ENCODE measurements at regions not wholly inside any gene's neighbourhood (a gene's known extent, or its start where the extent isn't known, plus 50 kb on each side); places are given as distances from the start of the nearest gene placed in this dataset.

DNA sequence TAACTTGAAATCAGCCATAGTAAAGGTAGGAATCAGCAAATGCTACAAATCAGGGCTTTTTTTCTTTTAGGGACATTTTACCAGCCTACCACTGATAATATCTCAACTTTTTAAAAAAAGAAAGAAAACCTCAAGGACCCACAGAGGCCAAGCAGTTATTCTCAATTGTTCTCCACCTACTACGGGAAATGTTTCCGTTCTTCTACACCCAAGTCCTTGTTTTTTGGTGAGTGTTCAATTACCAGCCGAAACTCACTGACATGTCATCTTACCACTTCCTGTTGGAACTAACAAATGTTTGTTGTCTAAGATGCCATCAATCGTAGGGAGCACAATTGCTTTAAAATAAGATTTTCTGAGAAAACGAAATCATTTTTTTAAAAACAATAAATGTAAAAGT is 50.2 kb upstream of the CDK1 start:
- intact Hi-C loops (cut with micrococcal nuclease): no loop called here
- Histone ChIP-seq H3K27me3 (ENCODE audit: control insufficient read depth, insufficient read depth, low read length) (no peaks in the 10 kb centered on the region), H3K9me3 (ENCODE audit: control insufficient read depth, insufficient read depth, low read length) (no peaks in the 10 kb centered on the region), H3K27ac (ENCODE audit: low read length) (no peak overlapping the region), H3K4me3 (ENCODE audit: low read length) (no peak overlapping the region), H3K36me3 (ENCODE audit: control insufficient read depth, insufficient read depth, low read length) (no peaks in the 10 kb centered on the region), H3K4me1 (ENCODE audit: control insufficient read depth, insufficient read depth, low read length) (peaks cover 5% of the 10 kb centered on the region)
- DNase-seq (peak in 1 of 2 donors; percentile 78), ATAC-seq (peak in 2 of 3 donors; percentile 24 to 43)
- TF ChIP-seq, protein P1, sequence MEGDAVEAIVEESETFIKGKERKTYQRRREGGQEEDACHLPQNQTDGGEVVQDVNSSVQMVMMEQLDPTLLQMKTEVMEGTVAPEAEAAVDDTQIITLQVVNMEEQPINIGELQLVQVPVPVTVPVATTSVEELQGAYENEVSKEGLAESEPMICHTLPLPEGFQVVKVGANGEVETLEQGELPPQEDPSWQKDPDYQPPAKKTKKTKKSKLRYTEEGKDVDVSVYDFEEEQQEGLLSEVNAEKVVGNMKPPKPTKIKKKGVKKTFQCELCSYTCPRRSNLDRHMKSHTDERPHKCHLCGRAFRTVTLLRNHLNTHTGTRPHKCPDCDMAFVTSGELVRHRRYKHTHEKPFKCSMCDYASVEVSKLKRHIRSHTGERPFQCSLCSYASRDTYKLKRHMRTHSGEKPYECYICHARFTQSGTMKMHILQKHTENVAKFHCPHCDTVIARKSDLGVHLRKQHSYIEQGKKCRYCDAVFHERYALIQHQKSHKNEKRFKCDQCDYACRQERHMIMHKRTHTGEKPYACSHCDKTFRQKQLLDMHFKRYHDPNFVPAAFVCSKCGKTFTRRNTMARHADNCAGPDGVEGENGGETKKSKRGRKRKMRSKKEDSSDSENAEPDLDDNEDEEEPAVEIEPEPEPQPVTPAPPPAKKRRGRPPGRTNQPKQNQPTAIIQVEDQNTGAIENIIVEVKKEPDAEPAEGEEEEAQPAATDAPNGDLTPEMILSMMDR (IDR thresholded peaks at IDR 0.05): no peak
- Mint-ChIP-seq H3K9me3 (no peaks in the 10 kb centered on the region), H3K27ac (peak overlapping the region; percentile 56 to 63), H3K4me1 (peaks cover 20 to 31% of the 10 kb centered on the region in 2 donors), H3K27me3 (ENCODE audit: low read depth in 2 of 2) (peaks cover 0 to 23% of the 10 kb centered on the region in 2 donors), H3K36me3 (no peaks in the 10 kb centered on the region), H3K4me3 (no peak overlapping the region)
- WGBS (ENCODE audit: insufficient coverage): 12% methylated on average over 3 of the region's 5 CpGs

DNA sequence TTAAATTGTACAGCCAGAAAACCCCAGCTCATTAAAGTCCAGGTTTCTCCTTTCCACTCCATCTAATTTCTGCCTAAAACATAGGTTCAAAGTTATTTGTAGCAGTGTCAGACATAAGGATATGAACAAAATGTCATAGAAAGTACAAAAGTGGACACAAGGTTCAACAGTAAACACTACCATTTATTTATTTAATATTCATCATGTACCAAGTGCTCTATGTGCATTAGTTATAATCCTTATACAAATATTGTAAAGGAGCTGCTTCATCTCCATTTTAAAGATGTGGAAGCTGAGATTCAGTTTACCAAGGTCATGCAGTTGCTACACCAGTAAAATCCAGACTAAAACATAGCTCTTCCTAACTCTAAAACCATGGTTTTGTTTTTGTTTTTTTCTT is 52.0 kb upstream of the CDK1 start:
- H3K27me3 Mint-ChIP-seq (ENCODE audit: low read depth in 2 of 2): peaks cover 0 to 23% of the 10 kb centered on the region in 2 donors
- no peak overlapping the region for H3K27ac Mint-ChIP-seq
- no peaks in the 10 kb centered on the region for H3K4me1 ChIP-seq (ENCODE audit: control insufficient read depth, insufficient read depth, low read length)
- no peaks in the 10 kb centered on the region for H3K9me3 ChIP-seq (ENCODE audit: control insufficient read depth, insufficient read depth, low read length)
- peaks cover 6 to 17% of the 10 kb centered on the region in 2 donors for H3K4me1 Mint-ChIP-seq
- DNase-seq: no peak
- no peak overlapping the region for H3K4me3 Mint-ChIP-seq
- H3K27me3 ChIP-seq (ENCODE audit: control insufficient read depth, insufficient read depth, low read length): no peaks in the 10 kb centered on the region
- no peaks in the 10 kb centered on the region for H3K9me3 Mint-ChIP-seq
- ATAC-seq: no peak
- no peak overlapping the region for H3K27ac ChIP-seq (ENCODE audit: low read length)
- H3K4me3 ChIP-seq (ENCODE audit: low read length): no peak overlapping the region
- intact Hi-C loops (cut with micrococcal nuclease): no loop called here
- no peaks in the 10 kb centered on the region for H3K36me3 ChIP-seq (ENCODE audit: control insufficient read depth, insufficient read depth, low read length)
- H3K36me3 Mint-ChIP-seq: no peaks in the 10 kb centered on the region
- TF ChIP-seq, protein P1 (IDR thresholded peaks at IDR 0.05): no peak

DNA sequence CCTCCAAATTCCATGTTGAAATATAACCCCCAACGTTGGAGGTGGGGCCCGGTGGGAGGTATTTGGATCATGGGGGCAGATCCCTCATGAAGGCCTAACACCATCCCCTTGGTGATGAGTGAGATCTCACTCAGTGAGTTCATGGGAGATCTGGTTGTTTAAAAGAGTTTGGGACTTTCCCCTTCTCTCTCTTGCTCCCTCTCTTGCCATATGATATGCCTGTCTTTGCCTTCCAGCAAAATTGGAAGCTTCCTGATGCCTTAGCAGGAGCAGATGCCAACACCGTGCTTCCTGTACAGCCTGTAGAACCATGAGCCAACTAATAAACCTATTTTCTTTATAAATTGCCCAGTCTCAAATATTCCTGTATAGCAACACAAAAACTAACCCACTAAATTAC is 55.7 kb upstream of the CDK1 start:
- Histone ChIP-seq H3K4me1 (ENCODE audit: control insufficient read depth, insufficient read depth, low read length) (no peaks in the 10 kb centered on the region), H3K4me3 (ENCODE audit: low read length) (no peak overlapping the region), H3K27me3 (ENCODE audit: control insufficient read depth, insufficient read depth, low read length) (no peaks in the 10 kb centered on the region), H3K36me3 (ENCODE audit: control insufficient read depth, insufficient read depth, low read length) (no peaks in the 10 kb centered on the region), H3K9me3 (ENCODE audit: control insufficient read depth, insufficient read depth, low read length) (no peaks in the 10 kb centered on the region), H3K27ac (ENCODE audit: low read length) (no peak overlapping the region)
- H3K27ac Mint-ChIP-seq: no peak overlapping the region
- H3K4me3 Mint-ChIP-seq: no peak overlapping the region
- no peaks in the 10 kb centered on the region for H3K36me3 Mint-ChIP-seq
- H3K27me3 Mint-ChIP-seq (ENCODE audit: low read depth in 2 of 2): peaks cover 0 to 19% of the 10 kb centered on the region in 2 donors
- 95% methylated on average over 1 of the region's 3 CpGs for WGBS (ENCODE audit: insufficient coverage)
- H3K9me3 Mint-ChIP-seq: no peaks in the 10 kb centered on the region
- TF ChIP-seq, protein P1 (IDR thresholded peaks at IDR 0.05): no peak
- H3K4me1 Mint-ChIP-seq: peaks cover under 1% of the 10 kb centered on the region in 2 donors
- DNase-seq (no peak), ATAC-seq (no peak)
- intact Hi-C loops (cut with micrococcal nuclease): no loop called here

DNA sequence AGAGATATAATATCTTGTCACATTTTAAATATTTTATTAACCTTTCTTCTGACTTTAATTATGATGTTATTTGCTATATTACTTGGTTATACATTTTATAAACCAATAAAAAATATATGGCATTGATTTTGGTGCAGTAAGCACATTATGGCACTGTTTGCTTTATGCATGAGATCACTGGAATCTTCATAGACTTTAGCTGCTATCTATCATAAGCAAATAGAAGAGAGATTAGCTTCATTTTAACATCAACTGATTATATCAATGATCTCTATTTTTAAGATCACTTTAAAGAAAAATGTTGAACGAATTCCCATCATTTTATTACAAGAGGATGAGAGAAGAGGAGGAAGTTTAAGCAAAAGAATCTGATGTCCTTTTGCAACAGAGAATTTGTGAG is 58.6 kb upstream of the CDK1 start:
- TF ChIP-seq, protein P1 (IDR thresholded peaks at IDR 0.05): no peak
- WGBS (ENCODE audit: insufficient coverage): no CpG with 5 or more reads among the region's 1 CpG

More for the DNA sequence above, 58.6 kb upstream of the CDK1 start:
- no peak for DNase-seq
- Histone ChIP-seq H3K4me3 (ENCODE audit: low read length) (no peak overlapping the region), H3K27ac (ENCODE audit: low read length) (no peak overlapping the region), H3K36me3 (ENCODE audit: control insufficient read depth, insufficient read depth, low read length) (no peaks in the 10 kb centered on the region), H3K9me3 (ENCODE audit: control insufficient read depth, insufficient read depth, low read length) (no peaks in the 10 kb centered on the region), H3K27me3 (ENCODE audit: control insufficient read depth, insufficient read depth, low read length) (no peaks in the 10 kb centered on the region), H3K4me1 (ENCODE audit: control insufficient read depth, insufficient read depth, low read length) (no peaks in the 10 kb centered on the region)
- intact Hi-C loops (cut with micrococcal nuclease): no loop called here
- H3K36me3 Mint-ChIP-seq: no peaks in the 10 kb centered on the region
- no peak overlapping the region for H3K27ac Mint-ChIP-seq
- no peaks in the 10 kb centered on the region for H3K9me3 Mint-ChIP-seq
- H3K4me3 Mint-ChIP-seq: no peak overlapping the region
- H3K4me1 Mint-ChIP-seq: no peaks in the 10 kb centered on the region
- no peaks in the 10 kb centered on the region for H3K27me3 Mint-ChIP-seq (ENCODE audit: low read depth in 2 of 2)
- no peak for ATAC-seq

Data from natural killer cell (primary cell).